CD4-positive, alpha-beta T cell treated with Interleukin-17A for 4 hours (primary cell): ENCODE measurements at regions not wholly inside any gene's neighbourhood (a gene's known extent, or its start where the extent isn't known, plus 50 kb on each side); places are given as distances from the start of the nearest gene placed in this dataset.
"Not testable (repeated sequence)": the region's sequence is repeated elsewhere in the genome, so short reads cannot be mapped to it uniquely, and the experiment has no call there.

Experiments
- DNase-seq: peaks from one replicate; pipeline ENCODE4 v3.0.0-alpha.2; 2020; ENCODE audit warnings: mixed read lengths

GRCh38 chr2:204145791-204146190 lies 209.2 kb downstream of the ICOS start:
- DNase-seq, result peak; percentile 5

- DNase-seq, result not testable (repeated sequence)
Observed at GRCh38 chr2:204147040-204147439, 210.5 kb downstream of the ICOS start.

DNA sequence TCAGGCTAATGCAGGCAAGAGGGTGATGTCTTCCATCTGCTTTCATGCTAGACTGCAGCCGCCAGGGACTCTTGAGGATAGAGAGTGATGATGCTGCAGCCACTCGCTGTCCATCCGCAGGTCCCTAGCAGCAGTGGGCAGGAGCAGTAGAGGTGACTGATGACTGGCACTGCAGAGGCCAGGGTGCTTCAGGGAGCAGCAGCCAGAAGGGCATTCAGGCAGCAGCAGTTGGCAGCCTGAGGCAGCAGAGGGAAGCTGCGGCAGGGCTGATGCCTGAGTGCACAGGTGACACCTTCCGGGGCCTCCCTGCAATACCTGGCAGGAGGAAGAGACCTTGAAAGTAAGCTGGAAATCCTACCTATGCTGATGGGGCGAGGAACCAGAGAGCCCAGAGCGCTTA lies 214.2 kb downstream of the ICOS start:
- DNase-seq, result no peak

DNA sequence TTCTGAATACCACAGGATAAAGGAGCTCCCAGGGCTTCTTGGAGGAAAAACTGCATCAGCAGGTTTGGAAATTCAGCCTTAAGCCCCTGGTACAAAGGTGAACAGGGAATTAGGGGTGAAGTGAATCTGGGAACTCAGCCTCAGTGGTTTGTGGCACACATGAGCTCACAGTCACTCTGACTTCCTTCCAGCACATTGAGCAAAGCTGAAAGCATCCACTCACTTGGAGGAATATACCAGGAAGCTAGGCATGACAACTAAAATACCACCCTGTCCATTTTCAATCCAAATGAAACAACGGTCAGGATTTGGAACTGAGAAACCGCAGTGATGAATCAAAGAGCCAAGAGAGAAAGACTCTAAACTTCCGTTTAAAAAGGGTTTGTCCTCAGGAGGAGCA lies 216.1 kb downstream of the ICOS start:
- no peak for DNase-seq

GRCh38 chr2:204154863-204155262 lies 218.3 kb downstream of the ICOS start:
- no peak for DNase-seq

DNA sequence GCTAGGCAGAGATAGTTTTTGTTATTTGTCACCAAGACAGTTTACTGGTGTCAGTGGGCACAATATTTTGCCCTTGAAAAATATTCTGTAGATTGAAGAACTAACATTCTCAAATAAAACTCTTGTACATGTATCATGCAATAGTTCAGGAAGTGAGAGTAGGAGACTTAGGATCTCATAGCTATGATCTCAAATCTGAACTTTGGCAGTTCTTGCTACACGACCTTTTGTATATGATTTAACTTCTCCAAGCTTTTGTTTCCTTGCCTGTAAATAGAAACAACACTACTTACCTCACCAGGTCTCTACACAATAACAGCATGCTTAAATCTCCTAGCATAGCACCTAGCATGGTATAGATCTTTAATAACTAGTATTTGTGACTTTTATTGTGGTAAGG lies 219.9 kb downstream of the ICOS start:
- no peak for DNase-seq

- DNase-seq, result no peak
Observed at GRCh38 chr2:204157684-204158083, 221.1 kb downstream of the ICOS start.

DNA sequence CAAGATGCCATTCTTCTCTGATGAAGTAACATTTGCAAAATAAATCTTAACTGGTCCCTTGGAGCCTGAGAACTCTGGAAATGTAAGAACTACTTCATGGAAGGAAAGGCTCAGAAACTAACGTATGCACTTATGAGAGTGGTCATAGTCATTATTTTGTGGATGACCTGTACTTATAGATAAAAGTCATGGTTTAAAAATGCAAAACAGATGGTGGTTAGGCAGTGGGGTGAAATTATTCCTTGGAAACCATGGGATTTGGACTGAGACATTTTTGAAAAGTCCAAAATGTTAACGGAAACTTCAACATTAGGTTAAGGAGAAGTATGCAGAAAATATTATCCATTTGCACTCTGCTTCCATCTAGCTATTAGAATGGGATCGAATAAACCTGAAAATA lies 223.0 kb downstream of the ICOS start:
- no peak for DNase-seq

- DNase-seq, result no peak
Observed at GRCh38 chr2:204160989-204161388, 224.4 kb downstream of the ICOS start.

DNA sequence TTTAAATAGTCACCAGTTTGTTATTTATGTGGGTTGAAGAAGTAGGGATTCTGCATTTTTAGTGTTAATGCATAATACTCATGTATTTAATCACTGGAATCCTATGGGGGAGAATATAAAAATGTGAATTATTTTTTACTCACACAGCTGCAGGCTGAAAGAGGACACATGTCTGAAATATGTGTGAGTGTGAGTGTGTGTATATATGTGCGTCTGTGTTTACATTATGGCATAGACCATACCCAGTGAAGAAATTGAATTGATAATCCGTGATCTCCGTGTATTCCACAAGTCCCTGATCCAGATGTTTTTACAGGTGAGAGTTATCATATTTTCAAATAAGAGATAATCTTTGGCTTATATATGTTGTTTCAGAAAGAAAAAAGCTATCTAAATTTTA lies 225.3 kb downstream of the ICOS start:
- DNase-seq, result no peak

- DNase-seq, result no peak
Observed at GRCh38 chr2:204166961-204167360, 230.4 kb downstream of the ICOS start.

- not testable (repeated sequence) for DNase-seq
Observed at GRCh38 chr2:204167670-204168069, 231.1 kb downstream of the ICOS start.

GRCh38 chr2:204170411-204170810 lies 233.8 kb downstream of the ICOS start:
- DNase-seq, result no peak

GRCh38 chr2:204171432-204172144 lies 235.0 kb downstream of the ICOS start:
- DNase-seq, result no peak

DNA sequence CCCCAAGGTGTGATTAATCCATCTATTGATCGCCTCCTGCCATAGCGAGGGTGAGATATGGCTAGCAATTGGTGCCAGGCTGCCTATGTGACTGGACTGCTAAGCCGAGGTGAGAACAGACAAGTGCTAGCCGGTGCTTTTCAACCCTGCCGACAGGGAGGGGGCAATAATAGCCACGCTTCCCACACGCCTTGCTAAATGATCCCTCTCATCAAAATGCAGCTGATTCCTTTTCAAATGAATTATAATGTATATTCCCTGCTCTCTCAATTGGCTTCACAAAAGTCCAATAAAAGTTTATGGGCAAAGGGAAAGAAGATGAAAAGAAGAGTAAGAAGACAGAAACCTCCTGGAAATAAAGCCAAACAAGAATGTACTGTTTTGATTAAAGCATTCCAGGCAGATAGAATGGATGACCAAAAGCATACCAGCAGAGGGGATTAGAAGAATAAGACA lies 235.6 kb downstream of the ICOS start:
- no peak for DNase-seq

DNA sequence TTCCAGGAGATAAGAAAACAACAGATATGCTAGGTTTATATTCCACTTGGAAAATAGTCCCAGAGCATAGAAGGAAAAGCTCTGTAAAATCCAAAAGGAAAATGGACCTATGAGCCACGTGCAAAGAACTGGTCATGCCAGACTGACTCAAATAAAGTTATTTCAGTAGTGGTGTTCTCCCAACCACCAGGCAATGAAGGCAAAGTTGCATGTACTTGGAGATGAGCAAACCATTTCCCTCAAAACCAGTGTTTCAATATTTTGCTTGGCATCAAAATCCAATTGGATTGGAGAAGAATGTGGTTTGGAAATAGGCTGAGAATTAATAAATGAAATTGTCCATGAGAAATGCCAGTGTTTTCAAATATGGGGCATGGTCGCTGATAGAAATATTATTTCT lies 237.5 kb downstream of the ICOS start:
- no peak for DNase-seq

- no peak for DNase-seq
Observed at GRCh38 chr2:204175552-204176271, 239.1 kb downstream of the ICOS start.

DNA sequence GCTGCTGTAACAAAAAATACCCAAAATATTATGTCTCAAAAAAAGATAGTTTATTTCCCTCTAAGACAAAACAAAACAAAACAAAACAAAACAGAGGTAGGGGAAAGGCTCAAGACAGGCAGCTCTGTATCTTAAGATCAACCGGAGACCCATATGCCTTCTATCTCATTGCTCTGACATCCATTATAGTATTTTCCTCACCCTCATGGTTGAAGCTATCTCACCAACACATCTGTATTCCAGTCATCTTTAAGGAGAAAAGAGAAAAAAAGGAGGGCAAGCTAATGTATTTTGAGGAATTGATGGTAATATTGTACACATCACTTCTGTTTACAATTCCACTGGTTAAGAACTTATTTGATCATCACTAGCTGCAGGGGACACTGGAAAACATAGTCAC lies 239.7 kb downstream of the ICOS start:
- DNase-seq, result no peak

- DNase-seq, result no peak
Observed at GRCh38 chr2:204177251-204177976, 240.9 kb downstream of the ICOS start.

GRCh38 chr2:204177977-204178522 lies 241.5 kb downstream of the ICOS start:
- peak; percentile 82 for DNase-seq

DNA sequence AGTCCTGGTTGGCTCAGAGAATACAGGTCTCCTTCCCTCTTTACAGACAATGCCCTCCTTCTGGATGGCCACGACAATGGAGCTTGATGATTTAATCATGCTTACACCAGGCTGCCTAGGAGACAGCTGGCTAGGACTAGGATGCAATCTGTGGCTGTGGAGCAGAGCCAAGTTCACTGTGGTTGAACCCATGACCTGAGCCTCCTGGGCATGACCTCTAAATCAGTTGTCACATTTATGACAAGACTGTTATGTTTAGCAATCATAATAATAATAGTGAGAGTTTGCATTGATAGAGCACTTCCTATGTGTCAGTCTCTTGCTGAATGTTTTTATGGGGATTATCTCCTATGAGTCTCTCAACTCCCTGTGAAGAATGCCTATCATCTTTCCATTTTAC lies 244.1 kb downstream of the ICOS start:
- DNase-seq, result no peak

DNA sequence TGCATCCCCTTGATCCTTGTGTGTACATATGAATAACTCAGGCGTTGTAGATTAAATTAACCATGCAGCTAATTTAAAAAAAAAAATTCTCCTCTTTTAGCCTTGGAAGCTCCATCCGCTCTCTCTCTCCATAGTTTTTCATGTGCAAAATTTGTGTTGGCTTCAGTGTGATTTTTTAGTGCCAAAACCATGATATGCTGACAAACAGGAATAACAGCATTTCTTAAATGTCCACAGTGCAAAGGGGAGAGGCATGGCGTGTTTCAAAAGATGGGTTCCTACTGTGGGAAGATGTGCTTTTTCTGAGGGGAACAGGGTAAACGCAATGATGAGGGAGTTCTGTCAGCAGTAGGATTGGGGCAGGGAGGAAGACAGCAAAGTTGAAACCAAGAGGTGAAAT lies 247.0 kb downstream of the ICOS start:
- DNase-seq, result no peak

DNA sequence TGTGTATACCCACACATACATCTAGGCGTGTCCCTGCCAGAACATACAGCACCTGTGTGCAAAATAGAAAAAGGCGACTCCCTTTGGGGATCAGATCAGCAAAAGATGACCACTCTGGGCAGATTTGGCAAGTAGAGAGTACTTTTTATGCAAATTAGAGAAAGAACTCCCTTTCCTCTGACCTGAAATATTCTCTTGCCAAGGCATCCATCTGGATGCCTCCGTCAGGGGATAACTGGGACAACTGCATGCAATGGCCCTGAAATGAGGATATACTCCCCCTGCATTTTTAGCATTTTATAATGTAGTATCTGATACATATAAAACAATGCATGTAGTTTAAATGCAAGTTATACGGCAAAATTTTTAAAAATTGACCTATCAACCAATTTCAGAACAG lies 247.7 kb downstream of the ICOS start:
- DNase-seq, result no peak
